Stimulated activated CD8-positive, alpha-beta memory T cell treated with anti-CD3 and anti-CD28 coated beads, Interleukin-4, amount 100 ng/mL, for 1 hour (primary cell): ENCODE measurements at regions not wholly inside any gene's neighbourhood (a gene's known extent, or its start where the extent isn't known, plus 50 kb on each side); places are given as distances from the start of the nearest gene placed in this dataset.
"Not testable (repeated sequence)": the region's sequence is repeated elsewhere in the genome, so short reads cannot be mapped to it uniquely, and the experiment has no call there.

Source experiments
- DNase-seq, 2 donors: peaks; one replicate each; pipeline ENCODE4 v3.0.0-alpha.2; 2020; ENCODE audit warnings: low read depth in 2 of 2, low spot score in 1 of 2

DNA sequence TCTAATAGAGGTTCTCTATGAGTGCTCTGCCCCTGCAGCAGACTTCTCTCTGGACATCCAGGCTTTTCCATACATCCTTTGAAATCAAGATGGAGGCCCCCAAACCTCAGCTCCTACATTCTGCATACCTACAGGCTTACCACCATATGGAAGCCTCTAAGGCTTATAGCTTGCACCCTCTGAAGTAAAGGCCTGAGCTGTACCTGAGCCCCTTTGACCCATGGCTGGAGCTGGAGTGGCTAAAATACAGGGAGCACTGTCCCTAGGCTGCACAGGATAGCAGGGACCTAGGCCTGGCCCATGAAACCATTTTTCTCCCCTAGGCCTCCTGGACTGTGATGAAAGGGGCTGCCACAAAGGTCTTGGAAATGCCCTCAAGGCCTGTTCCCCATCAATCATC is 1086.1 kb upstream of the MIR17HG start:
- no peak for DNase-seq

DNA sequence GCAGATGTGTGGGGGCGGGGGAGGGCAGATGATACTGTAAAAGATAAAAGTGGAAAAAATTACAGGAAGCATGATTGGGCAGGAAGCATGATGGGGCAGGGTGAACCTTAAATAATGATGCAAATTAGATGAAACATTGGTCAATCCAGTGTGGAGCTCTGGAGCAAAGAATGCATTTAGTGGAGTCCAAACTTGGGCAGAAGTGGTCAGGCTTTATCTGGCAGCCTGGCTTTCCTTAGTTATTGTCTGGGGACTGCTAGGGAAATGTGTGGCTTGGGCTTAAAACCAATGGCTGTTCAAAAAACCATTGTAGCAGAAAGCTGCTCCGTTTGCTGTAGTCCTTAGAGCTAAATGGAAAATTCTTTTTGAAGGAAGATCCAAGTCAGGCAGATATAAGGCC is 1077.3 kb upstream of the MIR17HG start:
- no peak for DNase-seq

DNA sequence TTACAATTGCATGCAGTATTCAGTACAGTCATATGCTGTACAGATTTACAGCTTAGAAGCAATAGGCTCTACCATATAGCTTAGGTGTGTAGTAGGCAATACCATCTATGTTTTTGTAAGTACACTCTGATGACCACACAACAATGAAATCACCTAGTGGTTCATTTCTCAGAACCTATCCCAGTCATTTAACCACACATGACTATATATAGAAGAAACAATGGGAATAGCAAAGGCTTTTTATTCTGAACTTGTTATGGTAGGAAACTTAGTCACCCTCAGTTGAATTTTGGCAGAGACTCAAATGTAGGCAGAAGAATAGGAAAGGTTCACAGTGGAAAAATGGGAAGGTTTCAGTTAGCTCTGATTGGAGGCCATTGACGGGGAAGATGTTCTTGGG is 1075.1 kb upstream of the MIR17HG start:
- no peak for DNase-seq

DNA sequence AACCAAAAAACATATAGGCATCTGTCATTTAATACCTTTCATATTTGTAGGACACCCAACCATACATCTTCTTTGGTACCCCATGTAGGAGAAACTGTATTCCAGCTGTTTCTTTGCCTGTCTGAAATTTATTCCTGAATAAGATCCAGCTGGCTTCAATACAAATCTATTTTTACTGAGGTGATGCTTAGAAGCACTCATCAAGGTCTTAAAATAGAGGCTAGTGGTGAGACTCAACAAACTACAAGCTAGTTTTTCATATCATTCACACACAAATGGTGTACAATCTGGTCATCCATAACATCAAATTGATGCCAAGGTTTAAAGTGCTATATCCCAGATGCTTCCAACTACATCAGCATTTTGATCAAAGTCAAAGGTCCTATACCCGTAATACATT is 1071.3 kb upstream of the MIR17HG start:
- DNase-seq: no peak

DNA sequence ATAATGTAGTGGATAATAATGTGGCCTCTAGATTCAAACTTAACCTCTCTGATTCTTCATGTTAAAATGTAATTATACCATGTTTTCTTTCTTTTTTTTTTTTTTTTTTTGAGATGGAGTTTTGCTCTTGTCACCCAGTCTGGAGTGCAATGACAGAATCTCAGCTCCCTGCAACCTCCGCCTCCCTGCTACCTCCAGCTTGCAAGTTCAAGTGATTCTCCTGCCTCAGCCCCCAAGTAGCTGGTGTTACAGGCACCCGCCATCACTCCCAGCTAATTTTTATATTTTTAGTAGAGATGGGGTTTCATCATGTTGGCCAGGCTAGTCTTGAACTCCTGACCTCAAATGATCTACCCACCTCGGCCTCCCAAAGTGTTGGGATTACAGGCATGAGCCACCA is 1069.3 kb upstream of the MIR17HG start:
- DNase-seq: not testable (repeated sequence)

DNA sequence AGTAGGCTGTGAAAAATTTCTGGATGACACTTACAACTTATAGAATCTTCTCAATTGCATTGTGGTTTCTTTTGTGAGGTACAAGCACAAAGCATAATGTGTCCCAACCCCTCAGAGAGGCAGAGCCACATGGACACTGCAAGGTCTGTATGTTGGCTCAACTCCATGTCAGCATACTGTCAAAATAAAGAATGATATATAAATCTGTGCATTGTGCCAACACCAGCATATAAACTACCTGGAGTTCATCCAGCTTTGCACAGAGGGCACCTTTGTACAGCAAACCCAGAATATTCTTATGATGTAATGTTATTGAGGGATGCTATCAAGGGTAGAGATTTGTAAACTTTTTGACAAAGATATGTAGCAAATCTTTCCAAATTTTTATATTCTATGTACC is 1065.8 kb upstream of the MIR17HG start:
- DNase-seq: no peak

DNA sequence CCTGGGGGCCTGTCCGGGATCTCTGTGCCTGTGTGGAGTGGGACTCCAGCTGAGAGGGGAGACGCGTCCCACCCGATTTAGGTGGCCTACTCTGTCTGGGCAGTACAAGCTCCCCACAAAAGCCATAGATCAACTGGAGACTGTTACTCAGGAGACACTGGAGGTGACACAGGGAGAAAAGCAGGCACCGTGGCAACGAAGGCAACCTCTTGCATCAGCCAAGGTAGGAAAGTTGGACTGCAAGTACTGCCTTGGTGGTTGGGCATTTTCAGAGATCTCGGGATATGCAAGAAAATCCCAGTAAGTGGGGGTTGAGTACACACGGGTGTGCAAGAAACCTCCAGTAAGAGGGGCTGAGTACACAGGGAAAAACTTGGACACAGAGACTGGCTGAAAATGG is 1060.0 kb upstream of the MIR17HG start:
- no peak for DNase-seq

DNA sequence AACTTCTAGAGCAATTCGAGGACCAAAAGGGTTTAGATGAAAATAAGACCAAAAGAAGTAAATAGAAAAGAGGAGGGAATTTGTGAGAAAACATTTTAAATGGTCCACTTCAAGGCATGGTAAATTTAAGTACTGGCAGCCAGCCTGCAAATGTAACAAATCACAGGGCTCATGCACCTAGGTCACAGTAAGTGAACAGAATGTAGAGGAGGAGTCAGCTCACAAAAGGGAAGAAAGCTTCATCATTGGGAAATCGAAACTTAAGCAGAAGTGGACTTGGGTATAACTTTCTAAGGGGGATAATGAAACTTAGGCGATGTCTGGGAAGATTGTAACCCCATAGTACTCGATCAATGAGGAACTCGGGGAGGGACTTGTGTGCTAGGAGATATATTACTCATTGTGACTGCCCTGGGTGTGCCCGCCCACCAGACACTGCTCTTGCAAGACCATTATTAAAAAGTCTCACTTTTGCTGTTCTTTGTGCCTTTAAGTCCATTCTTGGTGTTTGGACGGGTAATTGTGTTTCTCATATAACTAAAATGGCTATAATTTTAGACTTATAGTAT is 1053.6 kb upstream of the MIR17HG start:
- no peak for DNase-seq

DNA sequence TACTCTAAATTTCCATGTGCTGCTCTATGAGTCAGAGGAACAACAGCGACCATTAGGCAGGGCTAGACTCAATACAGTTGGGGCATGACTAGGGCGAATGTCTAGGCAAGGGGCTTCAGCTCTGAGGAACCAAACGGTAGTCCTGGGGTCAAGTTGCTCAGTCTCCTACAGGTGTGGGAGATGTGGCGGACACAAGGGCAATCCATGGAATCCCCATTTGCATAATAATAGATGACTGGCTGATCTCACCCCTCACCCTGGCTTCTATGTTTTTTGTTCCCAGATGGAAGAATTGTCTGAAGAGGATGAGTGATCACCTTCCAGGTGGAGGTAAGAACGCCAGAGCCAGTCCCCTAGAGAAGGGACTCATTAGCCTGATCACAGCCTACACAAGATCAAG is 1048.2 kb upstream of the MIR17HG start:
- no peak for DNase-seq

DNA sequence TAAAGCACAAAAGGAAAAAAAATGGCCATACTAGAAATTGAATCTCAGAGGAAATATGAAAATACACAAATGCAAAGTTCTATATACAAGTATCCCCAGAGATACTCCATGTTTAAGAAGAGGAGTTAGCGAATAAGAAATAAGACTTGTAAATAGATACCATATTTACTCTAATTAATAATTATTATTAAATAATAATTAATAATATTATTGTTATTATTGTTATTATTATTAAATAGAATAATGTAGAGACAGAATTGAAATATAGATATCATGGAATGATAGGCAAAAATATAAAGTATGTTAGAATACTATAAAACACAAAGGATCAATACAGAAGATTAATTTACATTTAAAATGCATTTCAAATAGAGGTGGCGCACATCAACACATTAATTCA is 1047.5 kb upstream of the MIR17HG start:
- DNase-seq: no peak

DNA sequence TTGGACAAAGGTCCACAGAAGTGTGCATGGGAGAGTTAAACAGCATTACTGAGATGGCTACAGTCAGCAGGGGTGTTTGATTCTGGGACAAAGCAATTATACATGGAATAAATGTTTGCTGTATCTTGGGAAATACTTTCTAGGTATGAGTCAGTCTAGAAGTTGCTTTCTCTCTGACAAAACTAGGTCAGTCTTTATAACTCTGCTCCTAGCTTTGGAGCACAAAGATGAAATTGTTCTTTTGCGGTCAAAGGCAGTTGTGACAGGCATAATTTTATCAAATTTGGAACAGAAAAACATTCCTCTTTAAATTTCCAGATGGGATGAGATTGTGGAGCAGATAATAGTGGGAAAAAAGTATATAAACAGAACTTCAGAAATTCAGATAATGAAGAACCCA is 1045.4 kb upstream of the MIR17HG start:
- no peak for DNase-seq

DNA sequence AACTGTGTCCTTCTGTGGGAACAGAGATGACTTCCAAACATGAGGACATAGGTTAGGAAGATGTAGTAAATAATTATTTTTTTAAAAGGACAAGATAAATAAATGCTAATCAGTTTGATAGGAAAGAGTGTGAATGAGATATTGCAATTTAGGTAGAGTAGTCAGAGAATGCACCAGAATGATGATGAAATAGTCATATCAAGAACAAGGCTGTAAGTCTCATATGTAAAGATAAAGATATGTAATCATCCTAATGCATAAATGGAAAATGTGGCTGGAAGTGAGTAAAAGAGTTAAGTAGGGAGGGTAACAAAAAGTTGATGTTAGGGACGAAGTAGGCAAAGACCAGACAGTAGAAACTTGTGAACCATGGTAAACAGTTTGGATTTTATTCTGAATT is 1041.7 kb upstream of the MIR17HG start:
- no peak for DNase-seq

DNA sequence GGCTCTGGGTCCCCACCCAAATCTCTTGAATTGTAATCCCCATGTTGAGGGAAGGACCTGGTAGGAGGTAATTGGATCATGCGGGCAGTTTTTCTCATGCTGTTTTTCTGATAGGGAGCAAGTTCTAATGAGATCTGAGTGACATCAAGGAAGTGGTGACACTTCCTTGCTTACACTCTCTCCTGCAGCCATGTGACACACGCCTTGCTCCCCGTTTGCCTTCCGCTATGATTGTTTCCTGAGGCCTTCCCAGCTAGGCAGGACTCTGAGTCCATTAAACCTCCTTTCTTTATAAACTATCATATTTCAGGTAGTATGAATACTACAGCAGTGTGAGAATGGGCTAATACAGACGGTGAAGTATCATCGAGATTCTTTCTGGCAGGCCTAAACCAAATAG is 1040.4 kb upstream of the MIR17HG start:
- DNase-seq: no peak

DNA sequence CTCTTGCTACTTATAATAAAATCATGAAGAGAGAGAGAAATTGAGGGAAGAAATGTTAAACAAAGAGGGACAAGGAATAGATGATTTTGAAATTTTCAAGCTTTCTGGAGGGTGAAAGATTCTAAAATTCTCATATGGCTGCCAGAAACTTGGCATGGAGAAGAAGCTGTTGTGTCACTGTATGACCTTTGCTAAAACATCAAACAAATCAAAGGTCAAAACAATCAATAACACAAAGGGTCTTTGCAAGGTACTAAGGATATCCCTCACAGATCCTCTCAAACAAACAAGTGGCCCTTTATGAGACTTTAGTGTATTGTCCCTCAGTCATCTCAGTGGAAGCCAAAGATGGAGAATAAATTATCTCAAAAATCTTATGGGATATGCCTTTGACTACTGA is 1039.2 kb upstream of the MIR17HG start:
- DNase-seq: no peak

DNA sequence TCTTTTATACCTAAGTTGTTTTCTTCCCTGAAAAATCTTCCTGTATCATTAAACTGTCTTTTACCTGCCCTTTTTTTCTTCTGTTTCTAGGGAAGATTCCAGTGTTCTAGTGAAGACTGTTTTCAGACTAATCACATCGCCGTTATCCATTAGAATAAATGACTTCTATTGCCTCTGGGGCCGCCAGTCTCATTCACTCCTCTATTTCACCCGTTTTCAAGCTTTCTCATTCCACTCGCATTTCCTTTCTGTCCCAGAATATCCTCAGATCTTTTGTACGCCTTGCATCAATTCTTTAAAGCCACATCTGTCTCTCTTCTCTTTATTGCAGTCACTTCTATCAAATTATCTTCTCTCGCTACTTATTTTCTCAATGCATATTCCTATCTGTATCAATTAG is 1035.6 kb upstream of the MIR17HG start:
- DNase-seq: no peak

DNA sequence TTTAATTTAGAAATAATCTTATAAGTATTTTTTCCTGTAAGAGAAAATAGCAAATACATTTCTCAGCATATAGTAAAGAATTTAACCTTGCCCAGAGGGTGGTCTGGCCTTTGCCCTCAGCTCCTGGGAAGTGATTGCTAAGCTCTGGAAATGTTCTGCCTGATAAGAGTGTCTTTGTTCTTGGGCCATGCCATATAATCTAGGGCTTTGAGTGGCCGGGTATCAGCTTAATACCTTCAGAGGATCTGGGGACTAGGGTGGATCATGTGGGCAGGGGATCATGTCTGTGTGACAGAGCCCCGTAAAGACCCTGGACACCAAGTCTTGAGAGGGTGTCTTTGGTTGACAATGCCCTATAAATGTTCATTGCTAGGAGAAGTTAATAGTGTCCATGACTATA is 1032.4 kb upstream of the MIR17HG start:
- DNase-seq: no peak

DNA sequence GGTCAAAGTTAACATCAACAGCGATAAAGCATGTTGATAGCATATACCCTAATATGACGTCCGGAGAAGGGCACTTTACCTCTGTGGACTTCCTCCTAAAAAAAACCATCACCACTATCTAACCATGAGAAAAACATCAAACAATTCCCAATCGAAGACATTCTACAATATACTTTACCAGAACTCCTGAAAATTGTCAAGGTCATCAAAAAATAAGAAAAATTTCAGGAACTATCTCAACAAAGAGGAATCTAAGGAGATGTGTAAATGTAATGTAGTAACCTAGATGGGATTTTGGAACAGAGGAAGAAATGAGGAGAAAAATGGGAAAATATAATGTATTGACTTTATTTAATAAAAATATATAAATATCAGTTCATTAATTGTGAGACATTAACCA is 1026.8 kb upstream of the MIR17HG start:
- no peak for DNase-seq

DNA sequence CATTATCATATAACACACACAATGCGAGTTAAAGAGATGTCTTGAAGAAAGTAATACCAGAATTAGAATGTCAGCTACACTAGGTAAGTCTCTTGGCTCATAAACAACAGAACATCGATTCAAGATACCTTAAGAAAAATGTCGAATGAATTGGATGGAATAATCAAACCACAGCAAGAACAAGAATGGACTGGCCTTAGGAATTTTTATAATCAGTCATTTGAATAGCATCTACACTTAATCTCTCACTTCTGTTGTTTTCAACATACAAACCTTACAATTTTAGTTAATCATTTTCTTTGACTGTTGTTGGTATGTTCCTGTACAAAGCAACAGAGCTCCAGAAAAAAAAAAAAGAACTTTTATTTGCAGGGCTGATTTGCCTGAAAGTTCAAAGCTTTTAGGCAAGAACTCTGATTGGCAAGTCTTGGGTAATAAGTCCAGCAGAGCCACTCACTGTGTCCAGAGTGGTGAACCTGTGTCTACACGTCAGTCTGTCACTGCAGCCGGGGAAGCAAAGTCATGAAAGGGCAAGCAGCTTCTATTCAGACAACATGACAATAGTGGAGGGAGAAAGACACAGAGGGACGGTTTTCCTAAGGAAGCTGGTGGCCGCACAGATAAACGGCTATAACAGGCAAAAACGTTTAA is 1026.1 kb upstream of the MIR17HG start:
- no peak for DNase-seq

DNA sequence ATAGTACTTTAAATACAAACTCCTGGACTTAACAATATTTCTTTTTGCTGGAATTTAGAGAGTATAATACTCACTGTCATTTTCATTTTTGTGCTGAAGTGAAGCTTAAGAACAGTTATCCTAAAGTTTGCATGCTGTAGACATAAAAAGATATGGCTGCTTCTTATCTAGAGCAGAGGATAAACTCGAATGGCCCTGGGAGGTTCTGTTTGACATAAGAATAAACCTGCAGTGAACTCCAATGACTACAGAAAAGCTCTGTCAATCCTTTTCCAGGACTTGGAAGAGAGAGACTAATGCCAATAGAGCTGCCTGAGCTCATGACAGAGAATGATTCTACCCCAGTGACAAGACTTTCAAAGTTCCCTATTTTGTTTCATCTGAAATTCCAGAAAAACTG is 1017.8 kb upstream of the MIR17HG start:
- no peak for DNase-seq

DNA sequence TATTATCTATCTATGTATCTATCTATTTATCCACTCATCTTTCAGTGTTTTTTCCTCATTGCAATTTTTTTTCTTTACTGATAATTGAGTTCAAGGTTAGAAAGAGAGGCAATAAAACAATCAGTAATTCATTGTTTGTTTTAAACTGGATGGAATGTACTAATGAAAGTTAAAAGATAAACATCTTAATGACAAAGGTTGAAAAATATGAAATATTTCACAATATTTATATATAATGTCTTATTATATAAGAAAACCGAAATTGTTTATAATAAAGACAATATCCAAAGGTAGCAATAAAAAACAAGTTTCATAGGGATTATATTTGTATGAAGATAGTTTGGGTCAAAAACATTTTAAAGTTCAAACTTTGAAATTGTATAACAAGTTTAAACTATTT is 1015.5 kb upstream of the MIR17HG start:
- no peak for DNase-seq

DNA sequence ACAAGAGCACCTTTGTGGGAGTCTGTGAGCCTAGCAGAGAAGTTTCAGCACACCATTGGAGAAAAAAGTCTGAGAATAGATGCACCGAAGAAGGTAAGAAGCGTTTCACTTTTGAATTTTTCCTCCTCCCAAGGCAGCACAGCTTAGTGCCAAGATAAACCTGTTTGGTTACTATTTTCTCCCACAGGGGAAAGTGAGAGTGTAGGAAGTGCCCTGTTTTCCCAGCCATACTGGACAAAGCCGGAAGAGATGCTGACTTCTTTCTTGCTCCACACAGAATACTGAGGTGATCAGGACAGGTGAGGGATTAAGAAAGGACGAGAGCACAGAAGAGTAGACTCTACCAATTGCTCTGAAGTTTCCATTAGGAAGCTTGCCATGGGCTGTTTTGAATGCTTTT is 1011.0 kb upstream of the MIR17HG start:
- DNase-seq: no peak

DNA sequence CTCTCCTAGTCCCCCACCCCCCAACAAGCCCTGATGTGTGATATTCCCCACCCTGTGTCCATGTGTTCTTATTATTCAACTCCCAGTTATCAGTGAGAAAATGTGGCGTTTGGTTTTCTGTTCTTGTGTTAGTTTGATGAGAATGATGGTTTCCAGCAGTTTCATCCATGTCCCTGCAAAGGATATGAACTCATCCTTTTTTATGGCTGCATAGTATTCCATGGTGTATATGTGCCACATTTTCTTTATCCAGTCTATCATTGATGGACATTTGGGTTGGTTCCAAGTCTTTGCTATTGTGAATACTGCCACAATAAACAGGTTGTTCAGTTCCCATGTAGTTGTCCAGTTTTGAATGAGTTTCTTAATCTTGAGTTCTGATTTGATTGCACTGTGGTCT is 1006.1 kb upstream of the MIR17HG start:
- DNase-seq: not testable (repeated sequence)

DNA sequence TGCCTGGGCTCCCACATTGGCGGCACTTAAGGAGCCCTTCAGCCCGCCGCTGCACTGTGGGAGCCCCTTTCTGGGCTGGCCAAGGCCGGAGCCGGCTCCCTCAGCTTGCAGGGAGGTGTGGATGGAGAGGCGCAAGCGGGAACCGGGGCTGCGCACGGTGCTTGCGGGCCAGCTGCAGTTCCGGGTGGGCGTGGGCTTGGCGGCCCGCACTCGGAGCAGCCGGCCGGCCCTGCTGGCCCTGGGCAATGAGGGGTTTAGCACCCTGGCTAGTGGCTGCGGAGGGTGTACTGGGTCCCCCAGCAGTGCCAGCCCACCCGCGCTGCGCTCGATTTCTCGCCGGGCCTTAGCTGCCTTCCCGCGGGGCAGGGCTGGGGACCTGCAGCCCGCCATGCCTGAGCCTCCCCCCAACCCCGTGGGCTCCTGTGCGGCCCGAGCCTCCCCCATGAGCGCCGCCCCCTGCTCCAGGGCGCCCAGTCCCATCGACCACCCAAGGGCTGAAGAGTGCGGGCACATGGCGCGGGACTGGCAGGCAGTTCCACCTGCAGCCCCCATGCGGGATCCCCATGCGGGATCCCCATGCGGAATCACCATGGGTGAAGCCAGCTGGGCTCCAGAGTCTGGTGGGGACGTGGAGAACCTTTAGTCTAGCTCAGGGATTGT is 998.9 kb upstream of the MIR17HG start:
- not testable (repeated sequence) for DNase-seq
